GM12892 (cell line): ENCODE measurements at regions not wholly inside any gene's neighbourhood (a gene's known extent, or its start where the extent isn't known, plus 50 kb on each side); places are given as distances from the start of the nearest gene placed in this dataset.

Experiments used
- POLR2A ChIP-seq: IDR thresholded peaks from 2 replicates; pipeline ENCODE4 v1.6.1; 2011; ENCODE audit warnings: low read depth, low read length, control low read depth
- POLR2AphosphoS5 ChIP-seq: IDR thresholded peaks from 2 replicates; pipeline ENCODE4 v1.6.1; 2011; ENCODE audit warnings: low read depth, low read length, control low read depth

GRCh38 chr7:115758025-115758424, 272.5 kb downstream of the TFEC start:
- TF ChIP-seq POLR2A, result no peak
- no peak for TF ChIP-seq POLR2AphosphoS5
